KMS-11 (cell line): ENCODE measurements at regions not wholly inside any gene's neighbourhood (a gene's known extent, or its start where the extent isn't known, plus 50 kb on each side); places are given as distances from the start of the nearest gene placed in this dataset.

ENCODE experiments used
- H2AFZ ChIP-seq: fragments of 200-600 bp; sonication (generic); 2 replicates; pipeline ENCODE4 v1.6.1; 2016; ENCODE audit warnings: antibody characterized with exemption, mixed run types, low read depth
- H3K27ac ChIP-seq: fragments of 200-600 bp; sonication (generic); 2 replicates; pipeline ENCODE4 v1.6.1; 2016; ENCODE audit warnings: mild to moderate bottlenecking, mixed run types
- H3K27me3 ChIP-seq: fragments of 200-600 bp; sonication (generic); 2 replicates; pipeline ENCODE4 v1.6.1; 2017; ENCODE audit warnings: mild to moderate bottlenecking, low read depth, mixed run types, moderate library complexity; ENCODE audit not compliant: insufficient read depth
- H3K36me3 ChIP-seq: fragments of 200-600 bp; sonication (generic); 2 replicates; pipeline ENCODE4 v1.6.1; 2017; ENCODE audit warnings: mild to moderate bottlenecking, mixed run types; ENCODE audit not compliant: insufficient read depth
- H3K4me1 ChIP-seq: fragments of 200-600 bp; sonication (generic); 2 replicates; pipeline ENCODE4 v1.6.1; 2016; ENCODE audit warnings: mild to moderate bottlenecking, low read depth, mixed run types; ENCODE audit not compliant: poor library complexity, severe bottlenecking
- H3K4me2 ChIP-seq: fragments of 200-600 bp; sonication (generic); 2 replicates; pipeline ENCODE4 v1.7.0; 2016; ENCODE audit warnings: mild to moderate bottlenecking, mixed run types
- H3K4me3 ChIP-seq: fragments of 200-600 bp; sonication (generic); IDR thresholded peaks from 2 replicates; pipeline ENCODE4 v1.6.1; 2017; ENCODE audit warnings: low read depth, low read length, mixed read lengths; ENCODE audit not compliant: insufficient read depth
- H3K79me2 ChIP-seq: fragments of 200-600 bp; sonication (generic); 2 replicates; pipeline ENCODE4 v1.6.1; 2016; ENCODE audit warnings: low read depth, mixed run types; ENCODE audit not compliant: insufficient read depth
- H3K9ac ChIP-seq: fragments of 200-600 bp; sonication (generic); 2 replicates; pipeline ENCODE4 v1.6.1; 2016; ENCODE audit warnings: mild to moderate bottlenecking, mixed run types
- H4K20me1 ChIP-seq: fragments of 200-600 bp; sonication (generic); 2 replicates; pipeline ENCODE4 v1.6.1; 2016; ENCODE audit warnings: mild to moderate bottlenecking, mixed run types; ENCODE audit not compliant: insufficient read depth
- CTCF ChIP-seq: fragments of 200-600 bp; sonication (generic); conservative IDR thresholded peaks from 2 replicates; pipeline ENCODE4 v1.6.1; 2017; ENCODE audit warnings: low read depth, mild to moderate bottlenecking, antibody characterized with exemption, low read length, moderate library complexity, mixed read lengths

- H3K4me2 ChIP-seq: no peak overlapping the region
- no peaks in the 10 kb centered on the region for H3K4me1 ChIP-seq
- TF ChIP-seq CTCF: no peak
- H3K4me3 ChIP-seq: no peak overlapping the region
- H3K27me3 ChIP-seq: no peaks in the 10 kb centered on the region
- H3K36me3 ChIP-seq: no peaks in the 10 kb centered on the region
- no peaks in the 10 kb centered on the region for H3K79me2 ChIP-seq
- H4K20me1 ChIP-seq: no peaks in the 10 kb centered on the region
- H3K9ac ChIP-seq: no peak overlapping the region
- H3K27ac ChIP-seq: no peak overlapping the region
- no peak overlapping the region for H2AFZ ChIP-seq
Measured at GRCh38 chr2:23235292-23235691, 149.7 kb upstream of the KLHL29 start.

DNA sequence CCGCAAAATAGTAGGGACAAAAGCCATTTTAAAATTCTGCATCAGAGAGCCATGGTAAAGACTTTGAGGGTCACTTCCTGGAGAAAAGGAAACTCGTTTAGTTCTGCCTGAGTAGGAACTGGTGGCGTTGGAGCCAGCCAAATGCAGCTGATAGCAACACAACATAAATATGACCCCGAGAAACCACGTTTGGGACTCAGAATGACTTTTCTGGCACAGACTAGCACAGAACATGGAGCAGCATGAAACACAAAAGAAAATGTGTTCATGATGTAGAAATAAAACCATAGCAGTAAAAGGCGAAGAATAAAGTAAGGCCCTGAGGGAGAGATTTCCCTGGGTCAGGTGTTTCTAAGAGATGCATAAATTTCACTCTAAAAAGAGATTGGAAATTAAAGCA is 149.2 kb upstream of the KLHL29 start:
- H3K4me3 ChIP-seq: no peak overlapping the region

GRCh38 chr2:23237147-23237546 is 147.8 kb upstream of the KLHL29 start:
- H3K27ac ChIP-seq: no peak overlapping the region

More for the DNA sequence above, 149.2 kb upstream of the KLHL29 start:
- Histone ChIP-seq H3K9ac (no peak overlapping the region), H3K4me2 (no peak overlapping the region), H3K36me3 (no peaks in the 10 kb centered on the region), H3K27me3 (no peaks in the 10 kb centered on the region), H4K20me1 (no peaks in the 10 kb centered on the region), H3K79me2 (no peaks in the 10 kb centered on the region), H2AFZ (no peak overlapping the region), H3K27ac (no peak overlapping the region), H3K4me1 (no peaks in the 10 kb centered on the region)
- no peak for TF ChIP-seq CTCF

DNA sequence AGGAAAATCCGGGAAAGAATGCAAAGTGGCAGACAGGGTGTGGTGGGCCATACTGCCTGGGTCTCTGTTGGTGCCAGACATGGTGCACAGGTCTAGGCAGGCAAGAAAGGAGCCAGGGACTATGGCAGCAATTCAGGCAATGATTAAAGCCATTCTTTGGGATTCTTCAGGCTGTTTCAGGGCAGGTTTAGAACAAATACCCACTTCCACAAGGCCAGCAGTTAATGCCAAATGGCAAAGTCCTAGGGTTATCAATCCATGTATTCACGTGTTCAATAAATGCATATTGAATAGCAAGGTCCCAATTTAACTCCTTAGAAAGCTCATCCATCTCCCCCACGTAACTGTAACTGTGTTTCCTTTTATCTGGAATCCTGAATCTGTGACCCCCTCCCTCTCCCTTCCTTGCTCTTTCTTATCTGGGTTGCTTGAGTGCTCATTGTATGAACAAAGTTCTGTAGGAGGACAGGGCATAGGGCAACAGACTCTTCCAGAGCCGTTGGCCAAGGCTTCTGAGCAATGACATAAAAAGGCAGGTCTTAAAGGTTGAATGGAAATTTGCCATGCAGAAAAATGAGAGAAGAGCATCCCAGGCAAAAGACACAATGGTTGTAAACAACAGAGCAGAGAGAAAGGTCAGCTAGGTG is 146.8 kb upstream of the KLHL29 start:
- Histone ChIP-seq H3K36me3 (no peaks in the 10 kb centered on the region), H3K4me2 (no peak overlapping the region), H3K79me2 (no peaks in the 10 kb centered on the region), H4K20me1 (no peaks in the 10 kb centered on the region), H2AFZ (no peak overlapping the region), H3K27me3 (no peaks in the 10 kb centered on the region), H3K4me1 (no peaks in the 10 kb centered on the region), H3K27ac (no peak overlapping the region), H3K4me3 (no peak overlapping the region), H3K9ac (no peak overlapping the region)
- TF ChIP-seq CTCF: no peak

More at GRCh38 chr2:23237147-23237546, 147.8 kb upstream of the KLHL29 start:
- no peaks in the 10 kb centered on the region for H3K79me2 ChIP-seq
- no peak overlapping the region for H2AFZ ChIP-seq
- H4K20me1 ChIP-seq: no peaks in the 10 kb centered on the region
- no peak overlapping the region for H3K4me2 ChIP-seq
- H3K4me1 ChIP-seq: no peaks in the 10 kb centered on the region
- no peak overlapping the region for H3K4me3 ChIP-seq
- no peak for TF ChIP-seq CTCF
- no peaks in the 10 kb centered on the region for H3K36me3 ChIP-seq
- no peaks in the 10 kb centered on the region for H3K27me3 ChIP-seq
- H3K9ac ChIP-seq: no peak overlapping the region
